B cell (primary cell): ENCODE measurements at regions not wholly inside any gene's neighbourhood (a gene's known extent, or its start where the extent isn't known, plus 50 kb on each side); places are given as distances from the start of the nearest gene placed in this dataset.

Source experiments
- CTCF ChIP-seq: fragments of 200-600 bp; IDR thresholded peaks from one replicate; pipeline ENCODE4 v1.8.0; 2022; ENCODE audit warnings: antibody characterized with exemption, mild to moderate bottlenecking
- EZH2 ChIP-seq: IDR thresholded peaks from 2 replicates; pipeline ENCODE4 v1.6.1; 2012; ENCODE audit warnings: borderline replicate concordance, low read depth, mild to moderate bottlenecking, moderate library complexity, low read length; ENCODE audit not compliant: insufficient read depth, poor library complexity, severe bottlenecking

DNA sequence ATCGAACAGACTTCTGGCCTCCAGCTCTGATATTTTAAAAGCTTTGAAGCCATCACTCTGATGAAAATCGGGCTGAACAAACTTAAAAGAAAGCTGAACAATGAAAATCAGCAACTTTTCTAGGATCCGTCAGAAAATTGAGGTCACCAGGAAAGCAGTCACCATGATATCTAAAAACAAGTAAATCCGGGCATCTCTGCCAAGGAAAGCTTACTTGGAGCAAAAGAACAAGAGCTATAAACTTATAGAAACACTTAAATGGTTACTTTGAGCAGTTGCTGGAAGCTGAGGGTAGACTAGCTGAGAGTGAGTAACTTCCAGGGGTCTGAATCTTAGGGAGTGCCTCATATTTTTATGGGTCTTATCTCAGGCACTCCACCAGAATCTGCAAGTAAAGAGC is 1043.0 kb upstream of the CDH18 start:
- TF ChIP-seq CTCF (no peak), EZH2 (no peak)
